HCT116 (cell line): ENCODE measurements at regions not wholly inside any gene's neighbourhood (a gene's known extent, or its start where the extent isn't known, plus 50 kb on each side); places are given as distances from the start of the nearest gene placed in this dataset.

Experiments
- EGR1 ChIP-seq: IDR thresholded peaks from 2 replicates; pipeline ENCODE4 v1.6.1; 2012; ENCODE audit warnings: low read depth
- EZH2 ChIP-seq: fragments of 200-600 bp; sonication (generic); IDR thresholded peaks from 2 replicates; pipeline ENCODE4 v1.6.1; 2017; ENCODE audit warnings: antibody characterized with exemption, mixed run types
- EZH2phosphoT487 ChIP-seq: fragments of 200-600 bp; IDR thresholded peaks from 2 replicates; pipeline ENCODE4 v1.6.1; 2018; ENCODE audit warnings: antibody characterized with exemption, borderline replicate concordance
- POLR2A ChIP-seq: IDR thresholded peaks from 2 replicates; pipeline ENCODE4 v1.7.0; 2011; ENCODE audit warnings: borderline replicate concordance; ENCODE audit not compliant: insufficient read depth, insufficient read length; ENCODE audit errors: extremely low read depth
- POLR2AphosphoS5 ChIP-seq: IDR thresholded peaks from 2 replicates; pipeline ENCODE4 v1.6.1; 2011; ENCODE audit warnings: mild to moderate bottlenecking, low read depth, low read length, moderate library complexity
- RAD21 ChIP-seq: IDR thresholded peaks from 2 replicates; pipeline ENCODE4 v1.6.1; 2012; ENCODE audit warnings: low read depth, mild to moderate bottlenecking
- SIN3A ChIP-seq: IDR thresholded peaks from 2 replicates; pipeline ENCODE4 v1.6.1; 2012; ENCODE audit warnings: low read depth
- SP1 ChIP-seq: IDR thresholded peaks from 2 replicates; pipeline ENCODE4 v1.6.1; 2012; ENCODE audit warnings: low read depth
- SRF ChIP-seq: IDR thresholded peaks from 2 replicates; pipeline ENCODE4 v1.6.1; 2012; ENCODE audit warnings: low read depth
- YY1 ChIP-seq: IDR thresholded peaks from 2 replicates; pipeline ENCODE4 v1.6.1; 2011; ENCODE audit warnings: low read length, low read depth, moderate library complexity, mild to moderate bottlenecking; ENCODE audit not compliant: insufficient replicate concordance; ENCODE audit errors: extremely low read depth
- ZNF274 ChIP-seq: fragments of 200-500 bp; sonication (Bioruptor generic); IDR thresholded peaks from 2 replicates; pipeline ENCODE4 v1.6.1; 2014; ENCODE audit warnings: mild to moderate bottlenecking, low read depth, low read length, inconsistent platforms
- TF ChIP-seq, protein P1 (sequence below), 3 experiments: fragments of 200-600 bp in 1 of 3; sonication (generic) in 1 of 3; IDR thresholded peaks in 2 of 3; conservative IDR thresholded peaks in 1 of 3; 2 replicates each; pipeline ENCODE4 v1.5.1; 2012 to 2017; ENCODE audit warnings: low read depth in 2 of 3, low read length in 2 of 3, antibody characterized with exemption in 1 of 3, borderline replicate concordance in 1 of 3, control low read depth in 1 of 3, mild to moderate bottlenecking in 1 of 3, mixed read lengths in 1 of 3, mixed run types in 1 of 3, moderate library complexity in 1 of 3; ENCODE audit not compliant: insufficient read depth in 1 of 3
- TF ChIP-seq, protein P2 (sequence below): IDR thresholded peaks from 2 replicates; pipeline ENCODE4 v1.6.1; 2012

DNA sequence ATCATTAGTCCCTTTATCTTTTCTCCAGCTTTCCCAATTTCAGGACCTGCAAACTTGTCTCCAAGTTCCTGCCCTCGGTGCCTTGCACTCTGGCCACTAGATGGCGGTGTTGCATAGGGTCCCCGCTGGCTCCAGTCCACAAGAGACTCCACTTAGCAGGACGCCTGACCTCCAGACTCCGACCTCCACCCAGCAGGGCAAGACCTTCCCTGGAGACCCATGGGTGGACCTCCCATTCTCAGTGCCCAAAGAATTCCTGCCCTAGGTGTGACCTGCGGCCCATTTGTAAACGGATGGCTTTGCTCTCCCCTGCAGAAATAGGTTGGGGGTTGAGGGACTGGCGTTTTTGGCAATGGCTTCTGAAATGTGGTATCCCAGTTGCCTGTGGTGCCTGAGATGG lies 82.6 kb downstream of the LSM3 start:
- TF ChIP-seq, protein P1, sequence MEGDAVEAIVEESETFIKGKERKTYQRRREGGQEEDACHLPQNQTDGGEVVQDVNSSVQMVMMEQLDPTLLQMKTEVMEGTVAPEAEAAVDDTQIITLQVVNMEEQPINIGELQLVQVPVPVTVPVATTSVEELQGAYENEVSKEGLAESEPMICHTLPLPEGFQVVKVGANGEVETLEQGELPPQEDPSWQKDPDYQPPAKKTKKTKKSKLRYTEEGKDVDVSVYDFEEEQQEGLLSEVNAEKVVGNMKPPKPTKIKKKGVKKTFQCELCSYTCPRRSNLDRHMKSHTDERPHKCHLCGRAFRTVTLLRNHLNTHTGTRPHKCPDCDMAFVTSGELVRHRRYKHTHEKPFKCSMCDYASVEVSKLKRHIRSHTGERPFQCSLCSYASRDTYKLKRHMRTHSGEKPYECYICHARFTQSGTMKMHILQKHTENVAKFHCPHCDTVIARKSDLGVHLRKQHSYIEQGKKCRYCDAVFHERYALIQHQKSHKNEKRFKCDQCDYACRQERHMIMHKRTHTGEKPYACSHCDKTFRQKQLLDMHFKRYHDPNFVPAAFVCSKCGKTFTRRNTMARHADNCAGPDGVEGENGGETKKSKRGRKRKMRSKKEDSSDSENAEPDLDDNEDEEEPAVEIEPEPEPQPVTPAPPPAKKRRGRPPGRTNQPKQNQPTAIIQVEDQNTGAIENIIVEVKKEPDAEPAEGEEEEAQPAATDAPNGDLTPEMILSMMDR (IDR thresholded peaks at IDR 0.05 in 2 of 3, conservative IDR thresholded peaks at IDR 0.05 in 1 of 3; ENCODE audit: borderline replicate concordance in 1 of 3, insufficient read depth in 1 of 3, low read depth in 2 of 3, low read length in 2 of 3): peak; percentile 97 to 99 (median 97)
- no peak for TF ChIP-seq EZH2
- TF ChIP-seq, protein P2, sequence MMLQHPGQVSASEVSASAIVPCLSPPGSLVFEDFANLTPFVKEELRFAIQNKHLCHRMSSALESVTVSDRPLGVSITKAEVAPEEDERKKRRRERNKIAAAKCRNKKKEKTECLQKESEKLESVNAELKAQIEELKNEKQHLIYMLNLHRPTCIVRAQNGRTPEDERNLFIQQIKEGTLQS: no peak
- no peak for TF ChIP-seq POLR2A
- no peak for TF ChIP-seq SIN3A
- TF ChIP-seq RAD21: peak; percentile 98
- TF ChIP-seq SRF: no peak
- no peak for TF ChIP-seq EGR1
- no peak for TF ChIP-seq POLR2AphosphoS5
- TF ChIP-seq YY1: no peak
- TF ChIP-seq ZNF274: no peak
- TF ChIP-seq EZH2phosphoT487: no peak
- no peak for TF ChIP-seq SP1
